ENCODE measurements at regions not wholly inside any gene's neighbourhood (a gene's known extent, or its start where the extent isn't known, plus 50 kb on each side); places are given as distances from the start of the nearest gene placed in this dataset.
"Not testable (repeated sequence)": the region's sequence is repeated elsewhere in the genome, so short reads cannot be mapped to it uniquely, and the experiment has no call there.

- no peak for DNase-seq (ENCODE audit: low spot score)
Measured at GRCh38 chr9:135360617-135361016, 119.0 kb upstream of the PPP1R26 start.

- not testable (repeated sequence) for DNase-seq (ENCODE audit: low spot score)
Measured at GRCh38 chr9:135361668-135362067, 117.9 kb upstream of the PPP1R26 start.

- no peak for DNase-seq (ENCODE audit: low spot score)
Measured at GRCh38 chr9:135363596-135363995, 116.0 kb upstream of the PPP1R26 start.

- DNase-seq (ENCODE audit: low spot score), result no peak
Measured at GRCh38 chr9:135365013-135365768, 114.4 kb upstream of the PPP1R26 start.

- DNase-seq (ENCODE audit: low spot score), result no peak
Measured at GRCh38 chr9:135366104-135366503, 113.5 kb upstream of the PPP1R26 start.

- no peak for DNase-seq (ENCODE audit: low spot score)
Measured at GRCh38 chr9:135369412-135369990, 110.1 kb upstream of the PPP1R26 start.

GRCh38 chr9:135370411-135371375, 108.9 kb upstream of the PPP1R26 start:
- no peak for DNase-seq (ENCODE audit: low spot score)

- no peak for DNase-seq (ENCODE audit: low spot score)
Measured at GRCh38 chr9:135371535-135371934, 108.0 kb upstream of the PPP1R26 start.

- DNase-seq (ENCODE audit: low spot score), result no peak
Measured at GRCh38 chr9:135372036-135372435, 107.5 kb upstream of the PPP1R26 start.

GRCh38 chr9:135372501-135373008, 107.0 kb upstream of the PPP1R26 start:
- no peak for DNase-seq (ENCODE audit: low spot score)

- no peak for DNase-seq (ENCODE audit: low spot score)
Measured at GRCh38 chr9:135373151-135373685, 106.4 kb upstream of the PPP1R26 start.

GRCh38 chr9:135373820-135374219, 105.8 kb upstream of the PPP1R26 start:
- DNase-seq (ENCODE audit: low spot score), result no peak

- DNase-seq (ENCODE audit: low spot score), result no peak
Measured at GRCh38 chr9:135374591-135374990, 105.0 kb upstream of the PPP1R26 start.

- no peak for DNase-seq (ENCODE audit: low spot score)
Measured at GRCh38 chr9:135375001-135375400, 104.6 kb upstream of the PPP1R26 start.

GRCh38 chr9:135376511-135377265, 102.9 kb upstream of the PPP1R26 start:
- no peak for DNase-seq (ENCODE audit: low spot score)

GRCh38 chr9:135377431-135377830, 102.2 kb upstream of the PPP1R26 start:
- DNase-seq (ENCODE audit: low spot score), result no peak

GRCh38 chr9:135378751-135379150, 100.8 kb upstream of the PPP1R26 start:
- no peak for DNase-seq (ENCODE audit: low spot score)

GRCh38 chr9:135379540-135380267, 99.9 kb upstream of the PPP1R26 start:
- DNase-seq (ENCODE audit: low spot score), result no peak

- no peak for DNase-seq (ENCODE audit: low spot score)
Measured at GRCh38 chr9:135380311-135380960, 99.1 kb upstream of the PPP1R26 start.

- DNase-seq (ENCODE audit: low spot score), result no peak
Measured at GRCh38 chr9:135381762-135382310, 97.7 kb upstream of the PPP1R26 start.

Data from hematopoietic multipotent progenitor cell treated with erythropoietin and hydrocortisone succinate and interleukin-3 and kit ligand, for 15 days (in vitro differentiated cells).